ENCODE measurements at regions not wholly inside any gene's neighbourhood (a gene's known extent, or its start where the extent isn't known, plus 50 kb on each side); places are given as distances from the start of the nearest gene placed in this dataset.
"Not testable (repeated sequence)": the region's sequence is repeated elsewhere in the genome, so short reads cannot be mapped to it uniquely, and the experiment has no call there.

- DNase-seq (ENCODE audit: low read depth), result no peak
Observed at GRCh38 chr15:92805080-92805690, 94.9 kb upstream of the CHD2 start.

GRCh38 chr15:92806171-92806570 is 94.0 kb upstream of the CHD2 start:
- not testable (repeated sequence) for DNase-seq (ENCODE audit: low read depth)

- no peak for DNase-seq (ENCODE audit: low read depth)
Observed at GRCh38 chr15:92806763-92807162, 93.4 kb upstream of the CHD2 start.

GRCh38 chr15:92807971-92808571 is 92.1 kb upstream of the CHD2 start:
- DNase-seq (ENCODE audit: low read depth), result peak; percentile 82

GRCh38 chr15:92808598-92809063 is 91.5 kb upstream of the CHD2 start:
- peak; percentile 53 for DNase-seq (ENCODE audit: low read depth)

- DNase-seq (ENCODE audit: low read depth), result peak; percentile 91
Observed at GRCh38 chr15:92809064-92809879, 90.9 kb upstream of the CHD2 start.

- DNase-seq (ENCODE audit: low read depth), result peak; percentile 67
Observed at GRCh38 chr15:92809880-92810361, 90.2 kb upstream of the CHD2 start.

- DNase-seq (ENCODE audit: low read depth), result peak; percentile 76
Observed at GRCh38 chr15:92810418-92811138, 89.5 kb upstream of the CHD2 start.

- DNase-seq (ENCODE audit: low read depth), result no peak
Observed at GRCh38 chr15:92811148-92811913, 88.8 kb upstream of the CHD2 start.

GRCh38 chr15:92812271-92812670 is 87.9 kb upstream of the CHD2 start:
- DNase-seq (ENCODE audit: low read depth), result no peak

- no peak for DNase-seq (ENCODE audit: low read depth)
Observed at GRCh38 chr15:92813485-92813884, 86.6 kb upstream of the CHD2 start.

- DNase-seq (ENCODE audit: low read depth), result no peak
Observed at GRCh38 chr15:92817339-92817886, 82.7 kb upstream of the CHD2 start.

GRCh38 chr15:92818651-92819277 is 81.4 kb upstream of the CHD2 start:
- DNase-seq (ENCODE audit: low read depth), result no peak

GRCh38 chr15:92819278-92820235 is 80.6 kb upstream of the CHD2 start:
- peak; percentile 28 for DNase-seq (ENCODE audit: low read depth)

- DNase-seq (ENCODE audit: low read depth), result peak; percentile 86
Observed at GRCh38 chr15:92820236-92821021, 79.7 kb upstream of the CHD2 start.

GRCh38 chr15:92821491-92822116 is 78.5 kb upstream of the CHD2 start:
- no peak for DNase-seq (ENCODE audit: low read depth)

- DNase-seq (ENCODE audit: low read depth), result no peak
Observed at GRCh38 chr15:92822216-92823144, 77.6 kb upstream of the CHD2 start.

Data from amniotic epithelial cell (primary cell).